Mesendoderm (in vitro differentiated cells): ENCODE measurements at regions not wholly inside any gene's neighbourhood (a gene's known extent, or its start where the extent isn't known, plus 50 kb on each side); places are given as distances from the start of the nearest gene placed in this dataset.

Experiments used
- DNase-seq: peaks from one replicate; pipeline ENCODE4 v3.0.0; 2013
- H2AK5ac ChIP-seq: 2 replicates; pipeline ENCODE4 v1.6.1; 2013; ENCODE audit warnings: low read length, inconsistent platforms
- H2BK120ac ChIP-seq: 2 replicates; pipeline ENCODE4 v1.6.1; 2013; ENCODE audit warnings: low read depth, mild to moderate bottlenecking, low read length, moderate library complexity, mixed read lengths
- H2BK15ac ChIP-seq: replicated peaks from 2 replicates; pipeline ENCODE4 v1.6.1; 2013; ENCODE audit warnings: low read depth, mild to moderate bottlenecking, moderate library complexity
- H2BK5ac ChIP-seq: 2 replicates; pipeline ENCODE4 v1.6.1; 2013; ENCODE audit warnings: low read length, inconsistent platforms
- H3K18ac ChIP-seq: 2 replicates; pipeline ENCODE4 v1.6.1; 2013; ENCODE audit warnings: mild to moderate bottlenecking, low read length, mixed read lengths
- H3K23ac ChIP-seq: one replicate; pipeline ENCODE4 v1.6.1; 2013; ENCODE audit warnings: low read length
- H3K27ac ChIP-seq: 2 replicates; pipeline ENCODE4 v1.5.1; 2013; ENCODE audit warnings: low read depth, mild to moderate bottlenecking, inconsistent platforms, low read length, moderate library complexity
- H3K27me3 ChIP-seq: 2 replicates; pipeline ENCODE4 v1.6.1; 2013; ENCODE audit warnings: low read length, control low read depth, mild to moderate bottlenecking, inconsistent platforms; ENCODE audit not compliant: insufficient read depth, poor library complexity
- H3K36me3 ChIP-seq: 2 replicates; pipeline ENCODE4 v1.6.1; 2013; ENCODE audit warnings: low read length, inconsistent platforms; ENCODE audit not compliant: control insufficient read depth, insufficient read depth
- H3K4ac ChIP-seq: one replicate; pipeline ENCODE4 v1.6.1; 2013; ENCODE audit warnings: low read depth, mild to moderate bottlenecking, low read length, moderate library complexity
- H3K4me1 ChIP-seq: 2 replicates; pipeline ENCODE4 v1.6.1; 2013; ENCODE audit warnings: low read depth, low read length, inconsistent platforms; ENCODE audit not compliant: control insufficient read depth
- H3K4me2 ChIP-seq: 2 replicates; pipeline ENCODE4 v1.6.1; 2013; ENCODE audit warnings: low read length
- H3K4me3 ChIP-seq: 2 replicates; pipeline ENCODE4 v1.5.1; 2013; ENCODE audit warnings: mild to moderate bottlenecking, low read length
- H3K56ac ChIP-seq: one replicate; pipeline ENCODE4 v1.6.1; 2013; ENCODE audit warnings: low read length
- H3K79me1 ChIP-seq: 2 replicates; pipeline ENCODE4 v1.6.1; 2013; ENCODE audit warnings: low read length, inconsistent platforms
- H3K79me2 ChIP-seq: 2 replicates; pipeline ENCODE4 v1.6.1; 2013; ENCODE audit warnings: mild to moderate bottlenecking, low read length; ENCODE audit not compliant: control insufficient read depth, insufficient read depth
- H3K9ac ChIP-seq: 2 replicates; pipeline ENCODE4 v1.6.1; 2013; ENCODE audit warnings: low read length, inconsistent platforms
- H4K5ac ChIP-seq: one replicate; pipeline ENCODE4 v1.6.1; 2013; ENCODE audit warnings: low read length
- H4K8ac ChIP-seq: one replicate; pipeline ENCODE4 v1.6.1; 2013; ENCODE audit warnings: low read depth, mild to moderate bottlenecking, control low read depth, low read length, moderate library complexity
- WGBS: extraction: QIAGEN DNeasy Blood & Tissue Kit; methylation state at CpG from one replicate; pipeline ENCODE4 v1.1.7; 2013; ENCODE audit warnings: low lambda C conversion rate, missing lambda C conversion rate; ENCODE audit not compliant: insufficient coverage; ENCODE audit errors: extremely low coverage; 5-methylcytosine and 5-hydroxymethylcytosine counted together

DNA sequence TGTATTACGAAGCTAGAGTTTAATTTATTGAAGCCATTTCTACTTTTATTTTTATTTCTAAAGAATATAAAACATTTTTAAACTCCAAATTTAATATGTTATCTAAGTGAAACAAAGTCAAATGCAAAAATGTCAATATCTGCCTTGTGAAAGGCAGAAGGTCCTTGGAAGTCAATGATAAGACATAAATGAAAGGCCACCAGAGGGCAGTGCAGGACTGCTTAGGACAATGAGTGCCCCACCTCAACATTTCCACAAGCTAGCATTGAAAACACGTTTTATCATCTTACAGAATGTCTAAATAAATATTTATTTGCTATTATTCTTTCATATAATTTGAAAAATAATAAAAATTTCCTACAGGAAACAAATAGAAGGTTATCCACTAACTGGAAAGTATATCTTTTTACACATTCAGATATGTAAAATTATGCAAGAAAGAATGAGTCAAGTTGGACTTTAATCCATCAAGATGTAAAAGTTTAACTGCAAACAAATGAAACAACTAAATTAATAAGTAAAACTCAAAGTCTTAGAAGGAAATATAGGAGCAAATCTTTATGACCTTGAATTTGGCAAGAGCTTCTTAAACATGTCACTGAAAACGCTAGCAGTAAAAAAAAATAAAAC lies 140.1 kb upstream of the FMN2 start:
- H3K4me2 ChIP-seq, result no peak overlapping the region
- no peaks in the 10 kb centered on the region for H3K27me3 ChIP-seq
- H3K4me1 ChIP-seq, result no peaks in the 10 kb centered on the region
- no peak overlapping the region for H3K23ac ChIP-seq
- H3K18ac ChIP-seq, result no peak overlapping the region
- no peaks in the 10 kb centered on the region for H3K79me1 ChIP-seq
- H3K79me2 ChIP-seq, result no peaks in the 10 kb centered on the region
- H4K8ac ChIP-seq, result no peak overlapping the region
- WGBS, result no CpG with 5 or more reads among the region's 3 CpGs
- H3K56ac ChIP-seq, result no peak overlapping the region
- H3K9ac ChIP-seq, result no peak overlapping the region
- H3K27ac ChIP-seq, result no peak overlapping the region
- H3K4ac ChIP-seq, result no peak overlapping the region
- no peak overlapping the region for H2AK5ac ChIP-seq
- no peaks in the 10 kb centered on the region for H3K36me3 ChIP-seq
- H4K5ac ChIP-seq, result no peak overlapping the region
- no peak overlapping the region for H3K4me3 ChIP-seq
- DNase-seq, result peak; percentile 75
- no peak overlapping the region for H2BK120ac ChIP-seq
- no peak overlapping the region for H2BK15ac ChIP-seq
- no peak overlapping the region for H2BK5ac ChIP-seq

- Histone ChIP-seq H3K79me2 (no peaks in the 10 kb centered on the region), H3K79me1 (no peaks in the 10 kb centered on the region), H3K9ac (no peak overlapping the region), H2BK120ac (no peak overlapping the region), H4K8ac (no peak overlapping the region), H3K36me3 (no peaks in the 10 kb centered on the region), H3K27me3 (no peaks in the 10 kb centered on the region), H3K4me1 (no peaks in the 10 kb centered on the region), H3K23ac (no peak overlapping the region), H3K4me2 (no peak overlapping the region), H3K4me3 (no peak overlapping the region), H2AK5ac (no peak overlapping the region), H3K56ac (no peak overlapping the region), H3K27ac (no peak overlapping the region), H2BK15ac (no peak overlapping the region), H3K4ac (no peak overlapping the region), H4K5ac (no peak overlapping the region), H2BK5ac (no peak overlapping the region), H3K18ac (no peak overlapping the region)
- peak; percentile 68 for DNase-seq
- WGBS, result no CpG with 5 or more reads among the region's 10 CpGs
Measured at GRCh38 chr1:239952348-239953308, 139.1 kb upstream of the FMN2 start.

DNA sequence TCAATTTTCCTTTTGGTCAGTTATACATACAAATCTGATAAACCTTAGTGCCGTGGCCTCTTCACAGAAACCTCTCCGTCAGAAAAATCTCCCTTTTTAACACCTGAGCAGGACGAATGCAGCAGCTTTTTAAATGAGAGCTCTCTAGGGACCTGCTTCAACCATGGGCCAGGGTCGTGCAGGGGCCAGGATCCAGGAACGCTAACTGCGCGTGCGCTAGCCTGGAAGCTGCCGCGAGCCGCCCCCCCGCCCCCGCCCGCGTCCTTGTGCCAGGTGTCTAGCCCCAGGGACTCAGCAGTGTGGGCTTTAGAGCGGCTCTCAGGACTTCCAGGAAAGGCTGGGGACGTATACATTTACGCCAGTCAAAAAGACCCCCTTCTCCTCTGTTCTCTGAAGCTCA lies 136.8 kb upstream of the FMN2 start:
- no peak for DNase-seq
- Histone ChIP-seq H3K27ac (no peak overlapping the region), H3K79me1 (no peaks in the 10 kb centered on the region), H3K9ac (no peak overlapping the region), H2BK120ac (no peak overlapping the region), H3K4me1 (no peaks in the 10 kb centered on the region), H4K8ac (no peak overlapping the region), H3K56ac (no peak overlapping the region), H3K18ac (no peak overlapping the region), H2BK15ac (no peak overlapping the region), H3K4me3 (no peak overlapping the region), H3K79me2 (no peaks in the 10 kb centered on the region), H2BK5ac (no peak overlapping the region), H3K27me3 (no peaks in the 10 kb centered on the region), H3K4ac (no peak overlapping the region), H2AK5ac (no peak overlapping the region), H3K36me3 (no peaks in the 10 kb centered on the region), H3K4me2 (no peak overlapping the region), H4K5ac (no peak overlapping the region), H3K23ac (no peak overlapping the region)
- WGBS, result no CpG with 5 or more reads among the region's 18 CpGs

DNA sequence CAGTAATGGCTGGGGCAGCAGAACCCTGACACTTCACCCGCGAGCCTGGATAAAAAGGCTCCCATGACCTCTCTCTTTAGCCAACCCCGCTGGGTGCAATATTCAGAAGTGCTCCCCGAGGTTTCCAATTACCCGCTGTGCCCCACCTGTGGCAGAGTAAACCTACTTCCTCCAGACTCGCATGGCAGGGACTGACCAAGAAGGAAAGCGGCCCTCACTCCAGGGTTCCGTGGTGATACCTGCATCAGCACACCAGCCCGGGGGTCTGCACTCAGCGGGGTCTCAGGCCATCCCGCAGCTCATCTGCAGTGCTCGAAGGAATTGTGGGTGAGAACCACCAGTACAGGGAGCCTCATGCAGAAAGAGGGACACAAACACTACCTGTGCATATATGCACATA lies 136.3 kb upstream of the FMN2 start:
- H3K4me2 ChIP-seq, result no peak overlapping the region

GRCh38 chr1:239956263-239956662 lies 135.4 kb upstream of the FMN2 start:
- no peak overlapping the region for H2BK5ac ChIP-seq
- no peak overlapping the region for H3K4me2 ChIP-seq
- no peak overlapping the region for H4K5ac ChIP-seq
- H3K18ac ChIP-seq, result no peak overlapping the region
- H3K9ac ChIP-seq, result no peak overlapping the region
- DNase-seq, result no peak
- H3K56ac ChIP-seq, result no peak overlapping the region
- no peak overlapping the region for H2BK120ac ChIP-seq
- H3K4me3 ChIP-seq, result no peak overlapping the region
- WGBS, result no CpG with 5 or more reads among the region's 6 CpGs
- H3K79me1 ChIP-seq, result no peaks in the 10 kb centered on the region
- no peak overlapping the region for H2AK5ac ChIP-seq
- H3K79me2 ChIP-seq, result no peaks in the 10 kb centered on the region
- no peak overlapping the region for H4K8ac ChIP-seq
- no peak overlapping the region for H2BK15ac ChIP-seq
- no peak overlapping the region for H3K27ac ChIP-seq
- no peaks in the 10 kb centered on the region for H3K4me1 ChIP-seq
- H3K4ac ChIP-seq, result no peak overlapping the region
- no peak overlapping the region for H3K23ac ChIP-seq
- no peaks in the 10 kb centered on the region for H3K36me3 ChIP-seq
- H3K27me3 ChIP-seq, result no peaks in the 10 kb centered on the region

More for the DNA sequence above, 136.3 kb upstream of the FMN2 start:
- Histone ChIP-seq H3K79me1 (no peaks in the 10 kb centered on the region), H3K23ac (no peak overlapping the region), H2BK15ac (no peak overlapping the region), H3K18ac (no peak overlapping the region), H4K8ac (no peak overlapping the region), H3K4me3 (no peak overlapping the region), H2BK120ac (no peak overlapping the region), H3K27me3 (no peaks in the 10 kb centered on the region), H3K79me2 (no peaks in the 10 kb centered on the region), H3K36me3 (no peaks in the 10 kb centered on the region), H4K5ac (no peak overlapping the region), H2BK5ac (no peak overlapping the region), H2AK5ac (no peak overlapping the region), H3K4ac (no peak overlapping the region), H3K27ac (no peak overlapping the region), H3K4me1 (no peaks in the 10 kb centered on the region), H3K56ac (no peak overlapping the region), H3K9ac (no peak overlapping the region)
- no CpG with 5 or more reads among the region's 12 CpGs for WGBS
- DNase-seq, result no peak
